Coronary artery (tissue), 2 donors: ENCODE measurements at regions not wholly inside any gene's neighbourhood (a gene's known extent, or its start where the extent isn't known, plus 50 kb on each side); places are given as distances from the start of the nearest gene placed in this dataset.

ENCODE experiments used
- DNase-seq: peaks from one replicate; pipeline ENCODE4 v3.0.0-alpha.2; 2017; ENCODE audit warnings: low spot score
- H3K27ac ChIP-seq, 2 donors: fragments of 200-600 bp; sonication (generic); one replicate each; pipeline ENCODE4 v1.5.1; 2016 to 2019
- H3K4me3 ChIP-seq: fragments of 200-600 bp; sonication (generic); 2 replicates; pipeline ENCODE4 v1.5.1; 2016; ENCODE audit warnings: mild to moderate bottlenecking, moderate library complexity
- TF ChIP-seq, protein P1 (sequence below): fragments of 200-600 bp; sonication (generic); IDR thresholded peaks from one replicate; pipeline ENCODE4 v1.5.1; 2019; ENCODE audit warnings: antibody characterized with exemption

DNA sequence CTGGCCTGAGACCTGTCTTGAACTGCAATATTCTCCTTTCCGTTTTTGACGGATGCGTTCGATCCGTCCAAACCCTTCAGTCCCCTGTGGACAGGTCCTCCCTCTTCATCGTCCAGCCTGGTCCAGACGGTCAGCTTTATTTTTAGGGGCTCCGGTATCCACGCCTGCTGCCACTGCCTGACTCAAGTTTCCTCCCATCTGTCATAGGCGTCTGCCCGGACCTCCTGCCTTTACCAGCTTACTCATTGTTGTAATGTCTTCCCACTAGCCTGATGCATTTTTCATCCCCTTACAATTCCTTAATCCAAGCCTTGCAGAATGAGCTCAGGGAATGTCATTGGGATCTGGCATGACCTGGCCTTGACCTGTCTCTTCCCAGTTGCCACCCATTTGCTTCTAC is 145.8 kb downstream of the TENT4A start:
- Histone ChIP-seq H3K27ac (no peak overlapping the region), H3K4me3 (no peak overlapping the region)
- TF ChIP-seq, protein P1, sequence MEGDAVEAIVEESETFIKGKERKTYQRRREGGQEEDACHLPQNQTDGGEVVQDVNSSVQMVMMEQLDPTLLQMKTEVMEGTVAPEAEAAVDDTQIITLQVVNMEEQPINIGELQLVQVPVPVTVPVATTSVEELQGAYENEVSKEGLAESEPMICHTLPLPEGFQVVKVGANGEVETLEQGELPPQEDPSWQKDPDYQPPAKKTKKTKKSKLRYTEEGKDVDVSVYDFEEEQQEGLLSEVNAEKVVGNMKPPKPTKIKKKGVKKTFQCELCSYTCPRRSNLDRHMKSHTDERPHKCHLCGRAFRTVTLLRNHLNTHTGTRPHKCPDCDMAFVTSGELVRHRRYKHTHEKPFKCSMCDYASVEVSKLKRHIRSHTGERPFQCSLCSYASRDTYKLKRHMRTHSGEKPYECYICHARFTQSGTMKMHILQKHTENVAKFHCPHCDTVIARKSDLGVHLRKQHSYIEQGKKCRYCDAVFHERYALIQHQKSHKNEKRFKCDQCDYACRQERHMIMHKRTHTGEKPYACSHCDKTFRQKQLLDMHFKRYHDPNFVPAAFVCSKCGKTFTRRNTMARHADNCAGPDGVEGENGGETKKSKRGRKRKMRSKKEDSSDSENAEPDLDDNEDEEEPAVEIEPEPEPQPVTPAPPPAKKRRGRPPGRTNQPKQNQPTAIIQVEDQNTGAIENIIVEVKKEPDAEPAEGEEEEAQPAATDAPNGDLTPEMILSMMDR, result no peak
- peak; percentile 31 for DNase-seq

GRCh38 chr5:6859951-6860638 is 146.9 kb downstream of the TENT4A start:
- peak; percentile 28 for DNase-seq
- H3K4me3 ChIP-seq, result no peak overlapping the region
- no peak overlapping the region for H3K27ac ChIP-seq
- TF ChIP-seq, protein P1, result no peak

- TF ChIP-seq, protein P1, result no peak
- Histone ChIP-seq H3K4me3 (no peak overlapping the region), H3K27ac (no peak overlapping the region)
- no peak for DNase-seq
Measured at GRCh38 chr5:6861036-6861435, 147.8 kb downstream of the TENT4A start.

DNA sequence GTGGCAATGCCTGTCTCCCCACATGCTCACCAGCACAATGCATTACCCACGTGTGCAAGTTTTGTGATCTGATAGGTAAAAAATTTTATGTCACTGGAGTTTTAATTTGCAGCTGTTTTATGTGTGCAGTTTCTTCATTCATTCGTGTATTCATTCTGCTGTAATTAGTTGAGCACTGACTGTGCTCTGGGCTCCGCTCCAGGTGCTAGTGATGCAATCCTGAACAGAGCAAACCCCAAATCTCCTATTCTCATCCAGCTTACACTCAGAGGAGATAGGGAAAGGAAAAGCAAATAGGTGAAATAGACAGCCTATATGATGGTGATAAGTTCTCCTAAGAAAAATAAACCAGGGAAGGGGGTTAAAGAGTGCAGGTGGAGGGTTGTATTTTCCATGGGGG is 148.4 kb downstream of the TENT4A start:
- Histone ChIP-seq H3K4me3 (no peak overlapping the region), H3K27ac (no peak overlapping the region)
- TF ChIP-seq, protein P1, result no peak
- DNase-seq, result peak; percentile 31

GRCh38 chr5:6862306-6862705 is 149.1 kb downstream of the TENT4A start:
- DNase-seq, result peak; percentile 33
- Histone ChIP-seq H3K4me3 (no peak overlapping the region), H3K27ac (no peak overlapping the region)
- TF ChIP-seq, protein P1, result no peak

- DNase-seq, result peak; percentile 12
- Histone ChIP-seq H3K4me3 (no peak overlapping the region), H3K27ac (no peak overlapping the region)
- TF ChIP-seq, protein P1, result no peak
Measured at GRCh38 chr5:6867712-6868111, 154.5 kb downstream of the TENT4A start.

GRCh38 chr5:6868171-6868570 is 154.9 kb downstream of the TENT4A start:
- peak; percentile 49 for DNase-seq
- no peak overlapping the region for H3K27ac ChIP-seq
- no peak overlapping the region for H3K4me3 ChIP-seq
- TF ChIP-seq, protein P1, result no peak
